Stomach (tissue), 4 donors: ENCODE measurements at regions not wholly inside any gene's neighbourhood (a gene's known extent, or its start where the extent isn't known, plus 50 kb on each side); places are given as distances from the start of the nearest gene placed in this dataset.
A peak's percentile ranks its signal among the peaks of the same experiment; 100 is the strongest.

Source experiments
- CTCF ChIP-seq, 7 experiments: fragments of 450-650 bp in 4 of 7; fragments of 200-600 bp in 3 of 7; sonication (generic) in 3 of 7; IDR thresholded peaks; one replicate each; pipeline ENCODE4 v1.5.1; 2016 to 2019; ENCODE audit warnings: antibody characterized with exemption in 7 of 7, control low read depth in 2 of 7, mild to moderate bottlenecking in 1 of 7
- POLR2AphosphoS5 ChIP-seq, 3 donors: sonication (generic); formaldehyde crosslinking; IDR thresholded peaks; one replicate each; pipeline ENCODE4 v1.6.1; 2016; ENCODE audit warnings: antibody characterized with exemption in 3 of 3

- peak in 1 of 3 donors; percentile 9 for TF ChIP-seq POLR2AphosphoS5 (IDR thresholded peaks at IDR 0.05)
- TF ChIP-seq CTCF (IDR thresholded peaks at IDR 0.05): no peak
These were observed 168.6 kb downstream of the POSTN start for GRCh38 chr13:37429976-37430375.
